LHCN-M2 (cell line): ENCODE measurements at regions not wholly inside any gene's neighbourhood (a gene's known extent, or its start where the extent isn't known, plus 50 kb on each side); places are given as distances from the start of the nearest gene placed in this dataset.
"Not testable (repeated sequence)": the region's sequence is repeated elsewhere in the genome, so short reads cannot be mapped to it uniquely, and the experiment has no call there.

Experiments
- DNase-seq: peaks from one replicate; pipeline ENCODE4 v3.0.0-alpha.2; 2012; ENCODE audit warnings: low read depth

DNA sequence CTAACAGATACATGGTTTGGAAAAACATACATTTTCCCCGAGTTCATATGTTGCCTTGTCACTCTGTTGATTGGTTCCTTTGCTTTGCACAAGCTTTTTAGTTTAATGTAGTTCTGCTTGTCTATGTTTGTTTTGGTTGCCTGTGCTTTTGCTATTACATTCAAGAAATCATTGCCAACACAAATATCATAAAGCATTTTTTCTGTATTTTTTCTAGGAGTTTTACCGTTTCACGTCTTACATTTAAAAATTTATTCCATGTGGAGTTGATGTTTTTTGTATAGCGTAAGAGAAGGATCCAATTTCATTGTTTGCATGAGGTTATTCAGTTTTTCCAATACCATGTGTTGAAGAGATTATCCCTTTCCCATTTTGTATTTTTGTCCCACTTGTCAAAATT is 941.9 kb upstream of the ADAMTS5 start:
- peak; percentile 16 for DNase-seq

GRCh38 chr21:27902904-27903303 is 936.0 kb upstream of the ADAMTS5 start:
- DNase-seq: not testable (repeated sequence)

- not testable (repeated sequence) for DNase-seq
These were observed 926.7 kb upstream of the ADAMTS5 start for GRCh38 chr21:27893619-27894018.

DNA sequence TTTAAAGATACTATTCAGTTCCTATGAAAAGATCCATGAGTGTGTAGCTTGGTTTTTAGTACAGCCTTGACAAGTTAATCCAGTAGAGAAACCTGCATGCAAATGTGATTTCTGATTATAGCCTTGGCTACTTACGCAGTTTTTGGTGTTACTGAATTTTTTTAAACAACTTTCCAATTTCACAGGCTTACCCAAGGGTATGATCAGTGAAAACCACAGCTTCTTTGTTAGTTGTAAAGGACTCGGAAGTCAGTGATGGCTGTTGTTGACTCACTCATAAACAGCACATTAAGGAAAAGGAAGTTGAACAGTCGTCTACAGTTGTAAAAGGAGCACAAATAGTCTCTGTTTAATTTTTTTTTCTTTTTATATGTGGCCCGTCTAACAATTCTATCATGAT is 924.6 kb upstream of the ADAMTS5 start:
- DNase-seq: peak; percentile 29

DNA sequence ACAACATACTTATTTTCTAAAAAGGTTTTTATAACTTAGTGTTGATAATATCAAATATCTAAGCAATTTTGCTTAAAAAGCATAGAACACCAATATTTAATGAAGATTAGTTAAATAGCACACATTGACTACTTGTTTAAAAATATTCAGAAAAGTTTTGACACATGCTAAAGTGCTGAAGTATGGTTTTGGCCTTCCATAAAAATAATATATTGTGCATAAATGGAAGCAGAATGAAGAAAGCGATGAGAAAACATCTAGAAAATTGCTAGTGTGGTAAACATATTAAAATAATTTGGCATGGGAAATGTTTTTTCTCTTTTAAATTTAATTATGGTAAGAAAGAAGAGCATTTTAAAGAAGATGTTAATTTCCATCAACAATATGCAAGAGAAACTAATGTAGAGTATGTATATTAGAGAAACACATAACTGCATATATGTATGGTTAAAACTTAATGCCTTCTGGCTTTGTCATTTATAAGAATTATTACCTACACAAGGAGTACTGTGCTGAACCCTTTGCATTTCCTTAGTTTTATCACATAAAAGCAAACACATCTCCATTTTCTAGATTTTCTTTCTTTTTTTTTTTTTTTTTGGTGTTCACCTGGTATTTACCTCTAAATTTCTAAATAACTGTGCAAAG is 921.0 kb upstream of the ADAMTS5 start:
- DNase-seq: not testable (repeated sequence)

DNA sequence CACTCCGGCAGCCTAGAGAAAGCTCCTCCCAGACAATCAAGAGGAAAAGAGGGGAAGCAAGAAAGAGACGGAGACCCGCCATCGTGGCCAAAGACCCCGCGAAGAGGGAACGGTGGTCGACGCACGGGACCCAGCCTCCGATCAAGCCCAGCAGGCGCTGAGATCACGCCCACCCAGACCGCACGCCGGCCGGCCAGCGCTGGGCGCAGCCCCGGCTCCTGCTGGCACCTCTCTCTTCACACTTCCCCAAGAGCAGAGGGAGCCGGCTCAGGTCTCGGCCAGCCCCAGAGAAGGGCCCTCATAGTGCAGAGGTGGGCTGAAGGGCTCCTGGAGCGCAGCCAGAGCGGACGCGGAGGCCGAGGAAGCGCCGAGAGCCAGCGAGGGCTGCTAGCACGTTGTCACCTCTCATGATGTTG is 918.4 kb upstream of the ADAMTS5 start:
- DNase-seq: no peak

DNA sequence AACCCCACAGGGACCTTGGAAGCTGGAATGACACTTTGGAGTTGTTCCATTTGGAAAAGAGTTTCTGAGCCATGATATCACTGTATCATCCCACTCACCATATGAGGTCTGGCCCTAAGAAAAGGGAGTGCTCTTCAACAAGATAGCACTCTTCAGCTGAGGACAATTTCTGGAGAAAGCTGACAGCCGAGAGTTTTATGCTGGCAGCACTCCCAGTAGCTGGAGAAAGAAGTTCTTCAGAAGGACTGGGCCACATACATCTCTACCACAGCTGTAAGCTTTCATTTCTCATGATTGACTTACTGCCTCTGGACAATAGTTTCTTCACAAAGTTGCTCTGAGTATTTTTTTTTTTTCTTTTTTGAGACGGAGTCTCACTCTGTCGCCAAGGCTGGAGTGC is 914.4 kb upstream of the ADAMTS5 start:
- not testable (repeated sequence) for DNase-seq

DNA sequence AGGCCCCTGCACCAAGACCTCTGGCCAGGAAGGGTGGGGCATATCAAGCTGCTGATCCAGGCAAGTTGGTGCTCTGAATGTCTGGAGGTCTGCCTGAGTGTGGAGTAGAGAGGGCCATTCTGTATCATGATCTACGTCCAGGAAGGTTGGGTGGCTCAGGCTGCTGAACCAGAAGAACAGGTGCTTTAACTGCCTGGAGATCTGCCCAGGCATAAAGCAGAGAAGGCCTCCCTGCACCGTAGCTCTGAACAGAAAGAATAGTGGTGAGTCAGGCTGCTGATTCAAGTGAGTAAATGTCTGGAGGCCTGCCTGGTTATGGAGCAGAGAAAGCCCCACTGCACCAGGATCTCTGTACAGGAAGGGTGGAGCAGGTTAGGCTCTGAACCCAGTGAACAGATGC is 905.5 kb upstream of the ADAMTS5 start:
- peak; percentile 54 for DNase-seq

DNA sequence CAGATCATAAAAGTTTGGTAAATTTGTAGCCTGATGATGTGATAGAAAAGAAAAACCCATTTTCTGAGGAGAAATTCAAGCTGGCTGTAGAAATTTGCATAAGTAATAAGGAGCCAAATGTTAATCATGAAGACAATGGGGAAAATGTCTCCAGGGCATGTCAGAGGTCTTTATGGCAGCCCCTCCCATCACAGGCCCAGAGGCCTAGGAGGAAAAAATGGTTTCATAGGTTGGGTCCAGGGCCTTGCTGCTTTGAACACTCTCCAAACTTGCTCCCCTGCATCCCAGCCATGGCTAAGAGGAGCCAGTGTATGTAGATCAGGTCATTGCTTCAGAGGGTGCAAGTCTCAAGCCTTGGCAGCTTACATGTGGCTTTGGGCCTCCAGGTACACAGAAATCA is 903.9 kb upstream of the ADAMTS5 start:
- not testable (repeated sequence) for DNase-seq

DNA sequence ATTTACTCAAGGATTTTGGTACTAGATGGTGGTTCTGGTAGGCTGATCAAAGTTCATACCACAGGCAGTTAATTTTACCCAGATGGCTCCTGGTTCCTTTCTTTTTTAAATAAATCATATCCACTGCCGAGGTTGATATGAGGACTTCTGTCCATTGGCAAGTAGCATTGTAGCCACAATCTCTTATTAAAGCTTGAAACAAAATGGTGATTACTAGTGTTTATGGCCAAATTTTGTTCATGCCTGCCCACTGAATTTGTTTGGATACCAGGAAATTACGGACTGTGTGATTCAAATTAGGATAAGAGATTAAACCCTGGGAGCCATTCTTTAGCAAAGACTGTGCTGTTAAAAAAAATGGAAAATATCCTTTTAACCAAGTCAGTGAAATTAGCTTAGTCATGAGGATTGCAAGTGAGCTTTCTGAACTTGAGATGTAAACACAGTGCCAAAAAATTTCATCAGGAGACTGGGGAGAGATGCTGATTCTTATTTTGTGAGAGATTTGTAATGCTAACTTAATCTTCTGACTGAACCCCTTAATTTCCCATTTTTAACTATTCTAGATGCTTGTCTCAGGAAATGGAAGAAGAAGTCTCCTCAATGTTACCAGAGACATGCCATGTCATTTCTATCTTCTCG is 893.5 kb upstream of the ADAMTS5 start:
- DNase-seq: peak; percentile 13

DNA sequence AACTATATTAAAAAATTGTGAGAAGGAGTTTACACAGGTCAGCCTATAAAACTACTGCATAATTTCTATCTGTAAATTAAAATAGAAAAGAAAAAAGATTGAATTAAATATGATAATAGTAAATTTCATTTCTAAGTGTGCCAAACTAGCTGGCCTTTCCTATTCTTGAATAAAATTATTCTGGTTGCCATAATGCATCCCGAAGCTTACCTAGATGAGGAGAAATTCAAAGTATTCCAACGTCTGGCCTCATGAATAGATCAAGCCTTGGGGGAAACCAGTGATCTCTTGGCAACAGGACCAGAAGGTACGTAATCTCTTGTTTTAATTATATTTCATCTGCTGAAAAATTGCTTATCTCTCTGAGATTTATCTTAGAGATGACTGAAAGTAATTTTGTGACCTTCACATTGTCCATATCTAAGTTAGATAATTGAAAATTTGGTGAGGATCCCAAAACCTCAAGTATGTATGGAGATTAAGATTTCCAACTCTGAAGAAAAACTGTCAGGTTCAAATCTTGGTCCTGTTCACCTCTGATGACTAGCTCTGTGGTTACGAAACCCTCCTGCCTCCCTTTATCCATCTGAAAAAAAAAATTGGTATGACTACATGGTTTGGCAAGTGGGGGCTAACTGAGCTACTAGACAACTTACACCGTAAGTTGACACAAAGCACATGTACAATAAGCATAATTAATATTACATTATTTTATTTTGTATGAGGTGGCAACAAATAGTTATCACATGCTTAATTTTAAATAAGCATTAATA is 891.4 kb upstream of the ADAMTS5 start:
- DNase-seq: not testable (repeated sequence)

- DNase-seq: not testable (repeated sequence)
These were observed 890.1 kb upstream of the ADAMTS5 start for GRCh38 chr21:27856988-27857387.

- no peak for DNase-seq
These were observed 874.3 kb upstream of the ADAMTS5 start for GRCh38 chr21:27841084-27841672.

DNA sequence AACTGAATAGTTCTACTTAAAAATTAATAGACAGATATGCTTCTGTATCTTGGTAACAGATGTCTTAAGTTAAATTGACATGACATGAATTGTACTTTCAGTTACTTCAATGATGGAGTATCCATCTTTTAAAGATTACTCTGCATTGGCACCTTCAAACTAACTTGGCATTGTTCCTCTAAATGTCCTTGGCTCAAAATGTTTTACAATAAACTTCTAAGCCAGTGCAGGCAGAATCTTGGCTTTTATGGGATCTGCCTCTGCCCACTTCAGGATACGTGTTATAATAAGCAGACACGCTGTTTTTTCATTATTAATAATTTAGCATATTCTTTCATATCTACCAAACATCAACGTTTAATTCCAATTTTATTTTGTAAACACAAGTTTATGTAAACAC is 873.4 kb upstream of the ADAMTS5 start:
- DNase-seq: no peak

- DNase-seq: no peak
These were observed 872.7 kb upstream of the ADAMTS5 start for GRCh38 chr21:27839512-27840115.

- DNase-seq: no peak
These were observed 871.7 kb upstream of the ADAMTS5 start for GRCh38 chr21:27838573-27838972.

- no peak for DNase-seq
These were observed 871.0 kb upstream of the ADAMTS5 start for GRCh38 chr21:27837936-27838335.

DNA sequence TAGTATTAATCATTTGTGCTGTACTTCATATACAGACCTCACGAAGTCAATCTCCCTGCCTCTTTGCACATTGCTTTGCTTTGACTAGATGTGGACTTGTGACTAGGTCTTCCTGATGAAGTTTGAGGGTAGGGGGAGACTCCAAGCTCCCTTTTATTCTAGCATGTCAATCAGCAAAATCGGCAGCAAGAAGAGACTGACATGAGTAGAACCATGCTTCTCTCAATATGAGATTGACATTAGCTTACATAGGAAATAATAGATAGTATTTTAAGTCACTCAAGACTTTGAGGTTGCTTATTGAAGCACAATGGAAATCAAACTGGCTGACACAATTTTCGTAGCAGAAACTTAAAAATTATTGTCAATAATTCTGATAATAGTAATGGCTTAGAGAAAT is 866.4 kb upstream of the ADAMTS5 start:
- DNase-seq: no peak

- peak; percentile 59 for DNase-seq
These were observed 865.1 kb upstream of the ADAMTS5 start for GRCh38 chr21:27831816-27832569.

GRCh38 chr21:27831177-27831576 is 864.3 kb upstream of the ADAMTS5 start:
- no peak for DNase-seq

- DNase-seq: no peak
These were observed 861.1 kb upstream of the ADAMTS5 start for GRCh38 chr21:27827972-27828371.
